ENCODE measurements at regions not wholly inside any gene's neighbourhood (a gene's known extent, or its start where the extent isn't known, plus 50 kb on each side); places are given as distances from the start of the nearest gene placed in this dataset.
"Not testable (repeated sequence)": the region's sequence is repeated elsewhere in the genome, so short reads cannot be mapped to it uniquely, and the experiment has no call there.

- H3K4me3 Mint-ChIP-seq = no peak overlapping the region
- peaks cover 2 to 3% of the 10 kb centered on the region in 2 donors for H3K9me3 Mint-ChIP-seq
- no peaks in the 10 kb centered on the region for H3K27me3 Mint-ChIP-seq (ENCODE audit: low read depth)
- DNase-seq (no peak), ATAC-seq (replicated peaks in 1 of 2) (no peak)
- H3K4me1 Mint-ChIP-seq (ENCODE audit: low read depth) = peaks cover 12% of the 10 kb centered on the region
- peaks cover 0 to 2% of the 10 kb centered on the region in 2 donors for H3K36me3 Mint-ChIP-seq (ENCODE audit: insufficient read depth in 2 of 2)
- H3K27ac Mint-ChIP-seq = no peak overlapping the region
Measured at GRCh38 chr13:60690604-60691003, 293.6 kb downstream of the TDRD3 start.

GRCh38 chr13:60689571-60689970 is 292.6 kb downstream of the TDRD3 start:
- H3K4me3 Mint-ChIP-seq = peak overlapping the region in 1 of 2 donors; percentile 47
- peaks cover 0 to 2% of the 10 kb centered on the region in 2 donors for H3K36me3 Mint-ChIP-seq (ENCODE audit: insufficient read depth in 2 of 2)
- DNase-seq (no peak), ATAC-seq (replicated peaks in 1 of 2) (peak; percentile 43 to 74)
- H3K4me1 Mint-ChIP-seq (ENCODE audit: low read depth) = peaks cover 12% of the 10 kb centered on the region
- no peak overlapping the region for H3K27ac Mint-ChIP-seq
- peaks cover 2 to 3% of the 10 kb centered on the region in 2 donors for H3K9me3 Mint-ChIP-seq
- H3K27me3 Mint-ChIP-seq (ENCODE audit: low read depth) = no peaks in the 10 kb centered on the region

DNA sequence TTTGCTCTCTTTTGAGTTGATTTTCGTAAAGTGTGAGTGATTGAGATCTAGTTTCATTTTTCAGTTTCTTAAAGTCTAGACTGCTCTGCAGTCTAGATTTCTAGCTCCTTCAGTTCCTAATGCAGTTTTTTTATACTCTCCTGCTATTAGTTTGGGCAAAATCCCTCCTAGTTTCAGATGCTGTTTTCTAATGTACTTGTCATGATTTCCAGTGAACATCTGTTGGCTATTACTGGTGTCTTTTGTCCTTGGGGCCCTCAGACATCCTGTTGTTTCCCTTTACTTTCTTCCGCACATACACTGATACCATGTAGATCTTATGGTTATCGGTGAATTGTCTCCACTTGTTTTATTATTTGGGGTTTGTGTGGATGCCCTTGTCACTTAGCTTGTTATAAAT is 292.1 kb downstream of the TDRD3 start:
- Mint-ChIP-seq H3K9me3 (peaks cover 2 to 3% of the 10 kb centered on the region in 2 donors), H3K4me1 (ENCODE audit: low read depth) (peaks cover 12% of the 10 kb centered on the region), H3K36me3 (ENCODE audit: insufficient read depth in 2 of 2) (peaks cover 0 to 2% of the 10 kb centered on the region in 2 donors), H3K27ac (no peak overlapping the region), H3K4me3 (peak overlapping the region in 1 of 2 donors; percentile 47), H3K27me3 (ENCODE audit: low read depth) (no peaks in the 10 kb centered on the region)
- no peak for DNase-seq
- ATAC-seq (replicated peaks in 1 of 2) = no peak

GRCh38 chr13:60679928-60680694 is 283.1 kb downstream of the TDRD3 start:
- no peaks in the 10 kb centered on the region for H3K9me3 Mint-ChIP-seq
- no peak overlapping the region for H3K27ac Mint-ChIP-seq
- ATAC-seq (replicated peaks in 1 of 2) = no peak
- no peaks in the 10 kb centered on the region for H3K4me1 Mint-ChIP-seq (ENCODE audit: low read depth)
- no peak overlapping the region for H3K4me3 Mint-ChIP-seq
- H3K36me3 Mint-ChIP-seq (ENCODE audit: insufficient read depth in 2 of 2) = no peaks in the 10 kb centered on the region
- no peaks in the 10 kb centered on the region for H3K27me3 Mint-ChIP-seq (ENCODE audit: low read depth)
- DNase-seq = no peak

DNA sequence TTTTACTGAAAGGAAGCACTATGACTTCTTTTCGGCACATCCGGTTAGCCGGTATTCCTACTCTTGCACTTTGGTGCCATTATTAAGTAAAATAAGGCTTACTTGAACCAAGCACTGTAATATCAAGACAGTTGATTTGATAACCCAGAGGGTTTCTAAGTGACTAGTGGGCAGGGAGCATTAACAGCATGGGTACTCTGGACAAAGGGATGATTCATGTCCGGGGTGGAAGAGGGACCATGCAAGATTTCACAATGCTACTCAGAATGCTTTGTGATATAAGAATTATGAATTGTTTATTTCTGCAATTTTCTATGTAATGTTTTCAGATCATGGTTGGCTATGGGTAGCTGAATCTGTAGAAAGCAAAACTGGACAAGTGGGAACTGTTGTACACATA is 282.1 kb downstream of the TDRD3 start:
- Mint-ChIP-seq H3K36me3 (ENCODE audit: insufficient read depth in 2 of 2) (no peaks in the 10 kb centered on the region), H3K27ac (no peak overlapping the region), H3K4me3 (no peak overlapping the region), H3K4me1 (ENCODE audit: low read depth) (no peaks in the 10 kb centered on the region), H3K9me3 (no peaks in the 10 kb centered on the region), H3K27me3 (ENCODE audit: low read depth) (no peaks in the 10 kb centered on the region)
- ATAC-seq (replicated peaks in 1 of 2) = no peak
- DNase-seq = no peak

- Mint-ChIP-seq H3K4me3 (no peak overlapping the region), H3K27me3 (ENCODE audit: low read depth) (no peaks in the 10 kb centered on the region), H3K9me3 (peaks cover 1% of the 10 kb centered on the region in 2 donors), H3K4me1 (ENCODE audit: low read depth) (no peaks in the 10 kb centered on the region), H3K27ac (no peak overlapping the region), H3K36me3 (ENCODE audit: insufficient read depth in 2 of 2) (peaks cover 0 to 4% of the 10 kb centered on the region in 2 donors)
- ATAC-seq (replicated peaks in 1 of 2) (no peak), DNase-seq (no peak)
Measured at GRCh38 chr13:60671386-60671785, 274.4 kb downstream of the TDRD3 start.

DNA sequence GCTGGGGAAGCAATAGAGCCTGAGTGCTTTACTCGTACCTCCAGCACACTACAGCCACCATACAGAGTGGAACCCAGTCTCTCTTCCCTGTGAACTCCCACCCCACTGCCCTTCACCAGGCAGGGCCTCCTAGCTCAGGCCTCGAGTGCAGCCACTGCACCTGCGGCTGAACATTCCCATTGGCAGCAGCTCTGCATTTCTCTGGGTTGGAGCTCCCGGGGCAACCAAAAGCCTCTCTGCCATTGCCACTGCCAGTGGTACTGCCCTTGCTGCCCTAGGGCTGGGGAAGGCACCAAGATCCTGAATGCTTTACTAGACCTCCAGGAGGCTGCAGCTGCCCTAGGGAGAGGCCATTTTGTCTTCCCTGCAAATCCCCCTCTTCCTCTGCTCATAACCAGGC is 266.8 kb downstream of the TDRD3 start:
- Mint-ChIP-seq H3K27me3 (ENCODE audit: low read depth) (no peaks in the 10 kb centered on the region), H3K4me1 (ENCODE audit: low read depth) (no peaks in the 10 kb centered on the region), H3K36me3 (ENCODE audit: insufficient read depth in 2 of 2) (no peaks in the 10 kb centered on the region), H3K9me3 (peaks cover 5 to 9% of the 10 kb centered on the region in 2 donors), H3K4me3 (no peak overlapping the region), H3K27ac (no peak overlapping the region)
- ATAC-seq (replicated peaks in 1 of 2) (no peak), DNase-seq (no peak)

DNA sequence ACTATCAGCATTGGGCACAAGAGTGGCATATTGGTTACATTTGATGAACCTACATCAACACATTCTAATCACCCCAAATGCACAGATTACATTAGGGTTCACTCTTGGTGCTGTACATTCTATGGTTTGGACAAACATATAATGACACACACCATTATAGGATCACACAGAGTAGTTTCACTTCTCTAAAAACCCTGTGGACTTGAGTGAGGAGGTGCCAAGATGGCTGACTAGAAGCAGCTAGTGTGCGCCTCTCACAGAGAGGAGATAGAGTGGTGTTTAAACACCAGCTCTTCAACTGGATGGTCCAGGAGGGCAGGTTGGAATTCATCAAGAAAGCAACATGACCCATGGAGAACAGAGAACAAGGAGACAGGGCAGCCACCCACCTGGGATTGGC is 265.6 kb downstream of the TDRD3 start:
- no peaks in the 10 kb centered on the region for H3K4me1 Mint-ChIP-seq (ENCODE audit: low read depth)
- no peaks in the 10 kb centered on the region for H3K36me3 Mint-ChIP-seq (ENCODE audit: insufficient read depth in 2 of 2)
- H3K27me3 Mint-ChIP-seq (ENCODE audit: low read depth) = no peaks in the 10 kb centered on the region
- no peak for DNase-seq
- peaks cover 9 to 11% of the 10 kb centered on the region in 2 donors for H3K9me3 Mint-ChIP-seq
- H3K4me3 Mint-ChIP-seq = no peak overlapping the region
- no peak overlapping the region for H3K27ac Mint-ChIP-seq
- no peak for ATAC-seq (replicated peaks in 1 of 2)

DNA sequence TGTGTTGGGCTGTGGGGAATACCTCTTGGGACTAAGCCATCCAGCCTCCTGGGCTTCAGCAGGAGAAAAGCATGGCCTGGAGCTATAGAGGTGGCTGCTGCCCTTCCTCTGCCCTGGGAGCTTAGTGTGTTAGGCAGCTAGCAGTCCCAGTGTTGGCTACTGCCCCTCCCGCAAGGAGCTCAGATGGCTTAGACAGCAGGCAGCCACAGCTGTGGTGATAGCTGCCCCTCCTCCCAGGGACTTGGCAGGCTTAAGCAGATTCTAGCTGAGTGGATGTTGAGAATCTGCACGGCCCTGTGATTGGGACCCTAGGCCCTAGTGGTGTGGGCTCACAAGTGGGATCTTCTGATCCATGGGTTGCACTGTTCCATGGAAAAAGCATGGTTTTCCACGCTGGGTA is 264.5 kb downstream of the TDRD3 start:
- no peak overlapping the region for H3K4me3 Mint-ChIP-seq
- ATAC-seq (replicated peaks in 1 of 2) = no peak
- H3K9me3 Mint-ChIP-seq = peaks cover 9 to 11% of the 10 kb centered on the region in 2 donors
- H3K27ac Mint-ChIP-seq = no peak overlapping the region
- H3K27me3 Mint-ChIP-seq (ENCODE audit: low read depth) = no peaks in the 10 kb centered on the region
- H3K4me1 Mint-ChIP-seq (ENCODE audit: low read depth) = no peaks in the 10 kb centered on the region
- no peaks in the 10 kb centered on the region for H3K36me3 Mint-ChIP-seq (ENCODE audit: insufficient read depth in 2 of 2)
- DNase-seq = no peak

DNA sequence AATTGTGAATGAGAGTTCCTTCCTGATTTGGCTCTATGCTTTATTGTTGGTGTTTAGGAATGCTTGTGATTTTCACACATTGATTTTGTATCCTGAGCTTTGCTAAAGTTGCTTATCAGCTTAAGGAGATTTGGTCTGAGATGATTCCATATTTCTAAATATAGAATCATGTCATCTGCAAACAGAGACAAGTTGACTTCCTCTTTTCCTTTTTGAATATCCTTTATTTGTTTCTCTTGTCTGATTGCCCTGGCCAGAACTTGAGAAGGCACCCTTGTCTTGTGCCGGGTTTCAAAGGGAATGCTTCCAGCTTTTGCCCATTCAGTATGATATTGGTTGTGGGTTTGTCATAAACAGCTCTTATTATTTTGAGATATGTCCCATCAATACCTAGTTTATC is 260.6 kb downstream of the TDRD3 start:
- ATAC-seq (replicated peaks in 1 of 2); H3K4me3 Mint-ChIP-seq; H3K27ac Mint-ChIP-seq; H3K4me1 Mint-ChIP-seq (ENCODE audit: low read depth); H3K27me3 Mint-ChIP-seq (ENCODE audit: low read depth); DNase-seq; H3K36me3 Mint-ChIP-seq (ENCODE audit: insufficient read depth in 2 of 2): not testable (repeated sequence)
- H3K9me3 Mint-ChIP-seq = peaks cover 9 to 11% of the 10 kb centered on the region in 2 donors

- no peak for ATAC-seq (replicated peaks in 1 of 2)
- H3K27ac Mint-ChIP-seq = no peak overlapping the region
- no peak for DNase-seq
- peaks cover 6 to 8% of the 10 kb centered on the region in 2 donors for H3K9me3 Mint-ChIP-seq
- no peaks in the 10 kb centered on the region for H3K36me3 Mint-ChIP-seq (ENCODE audit: insufficient read depth in 2 of 2)
- H3K27me3 Mint-ChIP-seq (ENCODE audit: low read depth) = no peaks in the 10 kb centered on the region
- H3K4me3 Mint-ChIP-seq = no peak overlapping the region
- H3K4me1 Mint-ChIP-seq (ENCODE audit: low read depth) = no peaks in the 10 kb centered on the region
Measured at GRCh38 chr13:60655256-60655655, 258.2 kb downstream of the TDRD3 start.

DNA sequence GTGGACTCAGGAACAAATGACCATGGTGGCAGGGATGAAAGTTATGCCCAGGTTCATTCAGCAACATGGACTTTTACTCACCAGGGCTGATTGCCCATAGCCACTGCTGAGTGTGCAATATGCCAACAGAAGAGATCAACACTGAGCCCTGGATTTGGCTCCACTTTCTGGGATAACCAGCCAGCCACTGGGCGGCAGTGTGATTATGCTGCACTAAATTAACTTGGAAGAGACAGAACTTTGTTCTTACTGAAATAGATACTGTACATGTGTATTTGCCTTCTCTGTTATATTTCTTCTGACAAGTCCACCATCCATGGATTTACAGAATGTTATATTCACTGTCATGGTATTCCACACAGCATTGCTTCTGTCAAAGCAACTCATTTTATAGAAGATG is 257.4 kb downstream of the TDRD3 start:
- DNase-seq (no peak), ATAC-seq (replicated peaks in 1 of 2) (no peak)
- no peak overlapping the region for H3K4me3 Mint-ChIP-seq
- no peaks in the 10 kb centered on the region for H3K27me3 Mint-ChIP-seq (ENCODE audit: low read depth)
- no peaks in the 10 kb centered on the region for H3K4me1 Mint-ChIP-seq (ENCODE audit: low read depth)
- peaks cover 5 to 6% of the 10 kb centered on the region in 2 donors for H3K9me3 Mint-ChIP-seq
- no peaks in the 10 kb centered on the region for H3K36me3 Mint-ChIP-seq (ENCODE audit: insufficient read depth in 2 of 2)
- no peak overlapping the region for H3K27ac Mint-ChIP-seq

GRCh38 chr13:60647547-60647946 is 250.5 kb downstream of the TDRD3 start:
- H3K9me3 Mint-ChIP-seq = peaks cover 0 to 8% of the 10 kb centered on the region in 2 donors
- no peak overlapping the region for H3K4me3 Mint-ChIP-seq
- ATAC-seq (replicated peaks in 1 of 2) (no peak), DNase-seq (no peak)
- no peak overlapping the region for H3K27ac Mint-ChIP-seq
- no peaks in the 10 kb centered on the region for H3K4me1 Mint-ChIP-seq (ENCODE audit: low read depth)
- peaks cover 7% of the 10 kb centered on the region for H3K27me3 Mint-ChIP-seq (ENCODE audit: low read depth)
- H3K36me3 Mint-ChIP-seq (ENCODE audit: insufficient read depth in 2 of 2) = peaks cover 1 to 2% of the 10 kb centered on the region in 2 donors

DNA sequence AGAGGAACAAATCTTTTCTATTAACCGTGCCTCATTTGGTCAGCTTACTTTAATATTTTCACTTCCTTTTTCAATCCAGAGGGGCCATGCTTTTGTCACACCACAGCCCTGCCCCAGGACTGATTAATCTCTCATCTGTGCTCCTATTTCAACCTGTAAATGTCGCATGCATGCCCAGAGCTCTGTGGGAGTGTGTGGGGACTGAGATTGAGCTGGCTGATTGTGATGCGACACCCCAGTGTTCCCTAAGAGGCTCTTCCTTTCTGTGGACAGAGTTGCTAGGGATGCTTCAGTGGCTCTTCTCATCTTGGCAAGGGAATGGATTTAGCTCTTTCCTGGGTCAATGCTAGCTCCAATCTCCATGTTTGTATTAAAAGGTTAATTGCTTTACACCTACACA is 249.6 kb downstream of the TDRD3 start:
- peaks cover 0 to 8% of the 10 kb centered on the region in 2 donors for H3K9me3 Mint-ChIP-seq
- peaks cover 7% of the 10 kb centered on the region for H3K27me3 Mint-ChIP-seq (ENCODE audit: low read depth)
- H3K36me3 Mint-ChIP-seq (ENCODE audit: insufficient read depth in 2 of 2) = peaks cover 1 to 2% of the 10 kb centered on the region in 2 donors
- DNase-seq (no peak), ATAC-seq (replicated peaks in 1 of 2) (no peak)
- H3K4me3 Mint-ChIP-seq = no peak overlapping the region
- H3K4me1 Mint-ChIP-seq (ENCODE audit: low read depth) = no peaks in the 10 kb centered on the region
- H3K27ac Mint-ChIP-seq = no peak overlapping the region
